Esophagus squamous epithelium (tissue), 5 donors: ENCODE measurements at regions not wholly inside any gene's neighbourhood (a gene's known extent, or its start where the extent isn't known, plus 50 kb on each side); places are given as distances from the start of the nearest gene placed in this dataset.

ENCODE experiments used
- DNase-seq: peaks from one replicate; lab custom pipeline; 2025; lab: John Stamatoyannopoulos, UW
- H3K27ac ChIP-seq, 4 donors: fragments of 200-600 bp; sonication (generic); one replicate each; pipeline ENCODE4 v1.5.1; 2016 to 2019; ENCODE audit warnings: mild to moderate bottlenecking in 1 of 4
- H3K27me3 ChIP-seq, 4 donors: fragments of 200-600 bp; sonication (generic); 1 replicate in 3 of 4; 2 replicates in 1 of 4; pipeline versions ENCODE4 v1.5.1 to v1.6.0; 2017 to 2021; ENCODE audit warnings: antibody characterized with exemption in 1 of 4
- H3K36me3 ChIP-seq, 3 donors: fragments of 200-600 bp; sonication (generic); one replicate each; pipeline ENCODE4 v1.5.1; 2016 to 2019
- H3K4me1 ChIP-seq, 3 donors: fragments of 200-600 bp; sonication (generic); one replicate each; pipeline ENCODE4 v1.5.1; 2017 to 2019
- H3K4me3 ChIP-seq, 4 donors: fragments of 200-600 bp; sonication (generic); 1 replicate in 3 of 4; 2 replicates in 1 of 4; pipeline ENCODE4 v1.5.1; 2016 to 2019; ENCODE audit warnings: mild to moderate bottlenecking in 2 of 4, moderate library complexity in 1 of 4
- H3K9me3 ChIP-seq, 3 donors: fragments of 200-600 bp; sonication (generic); one replicate each; pipeline ENCODE4 v1.5.1; 2016 to 2019
- CTCF ChIP-seq, 6 experiments: fragments of 450-650 bp in 4 of 6; fragments of 200-600 bp in 2 of 6; sonication (generic) in 2 of 6; IDR thresholded peaks; one replicate each; pipeline ENCODE4 v1.5.1; 2016 to 2019; ENCODE audit warnings: antibody characterized with exemption in 6 of 6, mild to moderate bottlenecking in 4 of 6, moderate library complexity in 4 of 6
- POLR2A ChIP-seq, 4 donors: fragments of 450-650 bp; IDR thresholded peaks; one replicate each; pipeline ENCODE4 v1.6.1; 2017; ENCODE audit warnings: antibody characterized with exemption in 4 of 4, mild to moderate bottlenecking in 4 of 4, moderate library complexity in 3 of 4
- WGBS, 2 donors: methylation state at CpG; one replicate each; pipeline ENCODE4 v1.1.5; 2018; 5-methylcytosine and 5-hydroxymethylcytosine counted together
- intact Hi-C: fragments of 100-400 bp; cut with DNase I; formaldehyde crosslinking; loops from one replicate; pipeline ENCODE4 v1.15.0; 2022
- donor health status: DM: yes; HTN: yes; CAD: no.

- Histone ChIP-seq H3K27me3 (peaks cover 0 to 3% (median 0%) of the 10 kb centered on the region in 4 donors), H3K4me3 (no peak overlapping the region), H3K9me3 (no peaks in the 10 kb centered on the region), H3K4me1 (no peaks in the 10 kb centered on the region), H3K36me3 (no peaks in the 10 kb centered on the region), H3K27ac (no peak overlapping the region)
- no peak for TF ChIP-seq POLR2A (IDR thresholded peaks at IDR 0.05)
- no peak for TF ChIP-seq CTCF (IDR thresholded peaks at IDR 0.05)
- intact Hi-C loops: no loop called here
- 82% methylated on average over 3 of the region's 3 CpGs for WGBS, 2 donors
- no peak for DNase-seq
Observed at GRCh38 chr17:30590081-30590733, 113.0 kb downstream of the GOSR1 start.

- no peaks in the 10 kb centered on the region for H3K9me3 ChIP-seq
- no peaks in the 10 kb centered on the region for H3K36me3 ChIP-seq
- no peak for DNase-seq
- peaks cover 0 to 3% (median 0%) of the 10 kb centered on the region in 4 donors for H3K27me3 ChIP-seq
- H3K4me1 ChIP-seq: no peaks in the 10 kb centered on the region
- 89 to 100% methylated on average over 1 of the region's 1 CpG for WGBS, 2 donors
- intact Hi-C loops: no loop called here
- TF ChIP-seq CTCF (IDR thresholded peaks at IDR 0.05) (no peak), POLR2A (IDR thresholded peaks at IDR 0.05) (no peak)
- H3K4me3 ChIP-seq: no peak overlapping the region
- H3K27ac ChIP-seq: no peak overlapping the region
Observed at GRCh38 chr17:30589431-30589830, 112.2 kb downstream of the GOSR1 start.

- TF ChIP-seq POLR2A (IDR thresholded peaks at IDR 0.05) (no peak), CTCF (IDR thresholded peaks at IDR 0.05) (no peak)
- intact Hi-C loops: no loop called here
- H3K9me3 ChIP-seq: no peaks in the 10 kb centered on the region
- no peak overlapping the region for H3K4me3 ChIP-seq
- H3K27ac ChIP-seq: no peak overlapping the region
- H3K4me1 ChIP-seq: no peaks in the 10 kb centered on the region
- peaks cover 0 to 3% (median 0%) of the 10 kb centered on the region in 4 donors for H3K27me3 ChIP-seq
- WGBS, 2 donors: 81 to 83% methylated on average over 7 of the region's 7 CpGs
- no peaks in the 10 kb centered on the region for H3K36me3 ChIP-seq
- no peak for DNase-seq
Observed at GRCh38 chr17:30588798-30589247, 111.6 kb downstream of the GOSR1 start.

- H3K9me3 ChIP-seq: no peaks in the 10 kb centered on the region
- intact Hi-C loops: no loop called here
- H3K27me3 ChIP-seq: peaks cover 0 to 3% (median 0%) of the 10 kb centered on the region in 4 donors
- 96 to 97% methylated on average over 5 of the region's 5 CpGs for WGBS, 2 donors
- TF ChIP-seq CTCF (IDR thresholded peaks at IDR 0.05): no peak
- TF ChIP-seq POLR2A (IDR thresholded peaks at IDR 0.05): no peak
- no peak overlapping the region for H3K4me3 ChIP-seq
- no peak overlapping the region for H3K27ac ChIP-seq
- H3K36me3 ChIP-seq: no peaks in the 10 kb centered on the region
- no peaks in the 10 kb centered on the region for H3K4me1 ChIP-seq
- no peak for DNase-seq
Observed at GRCh38 chr17:30586818-30587595, 109.8 kb downstream of the GOSR1 start.

GRCh38 chr17:30584810-30585209 lies 107.6 kb downstream of the GOSR1 start:
- TF ChIP-seq CTCF (IDR thresholded peaks at IDR 0.05) (no peak), POLR2A (IDR thresholded peaks at IDR 0.05) (no peak)
- H3K4me3 ChIP-seq: no peak overlapping the region
- H3K27me3 ChIP-seq: no peaks in the 10 kb centered on the region
- no peaks in the 10 kb centered on the region for H3K9me3 ChIP-seq
- intact Hi-C loops: no loop called here
- H3K4me1 ChIP-seq: no peaks in the 10 kb centered on the region
- H3K27ac ChIP-seq: no peak overlapping the region
- WGBS, 2 donors: 59 to 61% methylated on average over 5 of the region's 5 CpGs
- no peaks in the 10 kb centered on the region for H3K36me3 ChIP-seq
- DNase-seq: no peak
